ENCODE measurements at regions not wholly inside any gene's neighbourhood (a gene's known extent, or its start where the extent isn't known, plus 50 kb on each side); places are given as distances from the start of the nearest gene placed in this dataset.

- TF ChIP-seq EZH2phosphoT487 (IDR thresholded peaks at IDR 0.05; ENCODE audit: low read depth) = no peak
- TF ChIP-seq, protein P1, sequence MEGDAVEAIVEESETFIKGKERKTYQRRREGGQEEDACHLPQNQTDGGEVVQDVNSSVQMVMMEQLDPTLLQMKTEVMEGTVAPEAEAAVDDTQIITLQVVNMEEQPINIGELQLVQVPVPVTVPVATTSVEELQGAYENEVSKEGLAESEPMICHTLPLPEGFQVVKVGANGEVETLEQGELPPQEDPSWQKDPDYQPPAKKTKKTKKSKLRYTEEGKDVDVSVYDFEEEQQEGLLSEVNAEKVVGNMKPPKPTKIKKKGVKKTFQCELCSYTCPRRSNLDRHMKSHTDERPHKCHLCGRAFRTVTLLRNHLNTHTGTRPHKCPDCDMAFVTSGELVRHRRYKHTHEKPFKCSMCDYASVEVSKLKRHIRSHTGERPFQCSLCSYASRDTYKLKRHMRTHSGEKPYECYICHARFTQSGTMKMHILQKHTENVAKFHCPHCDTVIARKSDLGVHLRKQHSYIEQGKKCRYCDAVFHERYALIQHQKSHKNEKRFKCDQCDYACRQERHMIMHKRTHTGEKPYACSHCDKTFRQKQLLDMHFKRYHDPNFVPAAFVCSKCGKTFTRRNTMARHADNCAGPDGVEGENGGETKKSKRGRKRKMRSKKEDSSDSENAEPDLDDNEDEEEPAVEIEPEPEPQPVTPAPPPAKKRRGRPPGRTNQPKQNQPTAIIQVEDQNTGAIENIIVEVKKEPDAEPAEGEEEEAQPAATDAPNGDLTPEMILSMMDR (IDR thresholded peaks at IDR 0.05; ENCODE audit: low read depth, low read length) = no peak
Observed at GRCh38 chr13:104002216-104002615, 936.0 kb upstream of the SLC10A2 start.

Measured in OCI-LY3 (cell line).